ENCODE measurements at regions not wholly inside any gene's neighbourhood (a gene's known extent, or its start where the extent isn't known, plus 50 kb on each side); places are given as distances from the start of the nearest gene placed in this dataset.

DNA sequence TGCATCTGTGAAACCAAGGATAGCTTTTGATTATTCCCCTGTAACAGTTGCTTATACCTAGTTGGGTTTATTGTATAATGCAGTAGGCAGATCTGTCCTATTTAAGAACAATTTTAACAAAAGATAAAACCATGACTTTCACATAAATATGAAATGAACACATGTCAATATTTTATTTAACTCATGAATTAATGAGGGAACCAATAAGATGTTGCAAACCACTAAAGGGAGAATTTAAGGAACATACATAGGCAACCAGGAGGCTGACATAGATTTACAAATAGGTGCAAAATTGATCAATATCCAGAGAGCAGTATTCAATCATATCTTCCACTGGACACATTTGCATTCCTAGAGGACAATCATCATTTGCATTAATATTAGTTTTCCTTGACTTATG is 280.0 kb upstream of the BRINP1 start:
- DNase-seq (no peak), ATAC-seq (no peak)
- peaks cover 0 to 9% of the 10 kb centered on the region in 2 donors for H3K9me3 Mint-ChIP-seq
- H3K4me1 ChIP-seq (ENCODE audit: control insufficient read depth, insufficient read depth, low read length), result no peaks in the 10 kb centered on the region
- intact Hi-C loops (cut with micrococcal nuclease), result no loop called here
- H3K27ac Mint-ChIP-seq, result no peak overlapping the region
- H3K27me3 Mint-ChIP-seq (ENCODE audit: low read depth in 2 of 2), result no peaks in the 10 kb centered on the region
- TF ChIP-seq, protein P1, sequence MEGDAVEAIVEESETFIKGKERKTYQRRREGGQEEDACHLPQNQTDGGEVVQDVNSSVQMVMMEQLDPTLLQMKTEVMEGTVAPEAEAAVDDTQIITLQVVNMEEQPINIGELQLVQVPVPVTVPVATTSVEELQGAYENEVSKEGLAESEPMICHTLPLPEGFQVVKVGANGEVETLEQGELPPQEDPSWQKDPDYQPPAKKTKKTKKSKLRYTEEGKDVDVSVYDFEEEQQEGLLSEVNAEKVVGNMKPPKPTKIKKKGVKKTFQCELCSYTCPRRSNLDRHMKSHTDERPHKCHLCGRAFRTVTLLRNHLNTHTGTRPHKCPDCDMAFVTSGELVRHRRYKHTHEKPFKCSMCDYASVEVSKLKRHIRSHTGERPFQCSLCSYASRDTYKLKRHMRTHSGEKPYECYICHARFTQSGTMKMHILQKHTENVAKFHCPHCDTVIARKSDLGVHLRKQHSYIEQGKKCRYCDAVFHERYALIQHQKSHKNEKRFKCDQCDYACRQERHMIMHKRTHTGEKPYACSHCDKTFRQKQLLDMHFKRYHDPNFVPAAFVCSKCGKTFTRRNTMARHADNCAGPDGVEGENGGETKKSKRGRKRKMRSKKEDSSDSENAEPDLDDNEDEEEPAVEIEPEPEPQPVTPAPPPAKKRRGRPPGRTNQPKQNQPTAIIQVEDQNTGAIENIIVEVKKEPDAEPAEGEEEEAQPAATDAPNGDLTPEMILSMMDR (IDR thresholded peaks at IDR 0.05), result no peak
- H3K36me3 ChIP-seq (ENCODE audit: control insufficient read depth, insufficient read depth, low read length), result no peaks in the 10 kb centered on the region
- H3K36me3 Mint-ChIP-seq, result no peaks in the 10 kb centered on the region
- no peaks in the 10 kb centered on the region for H3K27me3 ChIP-seq (ENCODE audit: control insufficient read depth, insufficient read depth, low read length)
- no peaks in the 10 kb centered on the region for H3K4me1 Mint-ChIP-seq
- no peak overlapping the region for H3K4me3 ChIP-seq (ENCODE audit: low read length)
- H3K27ac ChIP-seq (ENCODE audit: low read length), result no peak overlapping the region
- no peaks in the 10 kb centered on the region for H3K9me3 ChIP-seq (ENCODE audit: control insufficient read depth, insufficient read depth, low read length)
- H3K4me3 Mint-ChIP-seq, result no peak overlapping the region

DNA sequence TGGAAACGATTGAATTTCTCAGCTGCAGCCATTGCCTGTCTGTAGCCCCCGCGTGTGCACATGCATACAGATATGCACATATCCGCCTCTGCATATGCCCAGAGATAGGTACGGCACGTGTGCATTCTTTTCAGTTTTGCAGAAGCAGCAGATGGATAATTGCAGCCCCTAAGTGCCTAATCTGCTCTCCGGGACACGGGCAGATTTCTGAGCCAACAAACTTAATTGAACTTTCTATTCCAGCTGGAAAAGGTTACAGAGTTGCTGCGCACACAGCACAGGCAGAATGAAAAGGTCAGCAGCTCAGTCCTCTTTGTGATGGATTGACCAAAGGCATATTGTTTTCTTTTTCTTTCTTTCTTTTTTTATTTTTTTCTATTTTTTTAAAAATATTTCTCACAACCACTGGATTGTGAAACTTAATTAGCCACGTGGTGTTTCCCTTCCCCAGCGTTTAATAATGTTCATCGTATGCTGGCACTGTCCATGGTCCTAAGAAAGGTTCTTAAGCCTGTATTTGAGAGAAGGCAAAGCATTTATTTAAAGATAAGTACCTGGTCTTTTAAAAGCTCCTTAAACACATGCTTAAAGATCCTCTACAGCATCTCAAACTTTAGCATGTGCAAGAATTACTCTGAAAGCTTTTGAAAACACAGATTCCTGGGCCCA is 270.2 kb upstream of the BRINP1 start:
- ATAC-seq (no peak), DNase-seq (no peak)
- intact Hi-C loops (cut with micrococcal nuclease), result no loop called here
- peaks cover 3 to 11% of the 10 kb centered on the region in 2 donors for H3K9me3 Mint-ChIP-seq
- TF ChIP-seq, protein P1 (IDR thresholded peaks at IDR 0.05), result no peak
- H3K27me3 Mint-ChIP-seq (ENCODE audit: low read depth in 2 of 2), result no peaks in the 10 kb centered on the region
- Histone ChIP-seq H3K9me3 (ENCODE audit: control insufficient read depth, insufficient read depth, low read length) (no peaks in the 10 kb centered on the region), H3K36me3 (ENCODE audit: control insufficient read depth, insufficient read depth, low read length) (no peaks in the 10 kb centered on the region), H3K4me3 (ENCODE audit: low read length) (no peak overlapping the region), H3K27ac (ENCODE audit: low read length) (no peak overlapping the region), H3K4me1 (ENCODE audit: control insufficient read depth, insufficient read depth, low read length) (no peaks in the 10 kb centered on the region), H3K27me3 (ENCODE audit: control insufficient read depth, insufficient read depth, low read length) (no peaks in the 10 kb centered on the region)
- 70% methylated on average over 12 of the region's 12 CpGs for WGBS (ENCODE audit: insufficient coverage)
- no peak overlapping the region for H3K27ac Mint-ChIP-seq
- H3K4me1 Mint-ChIP-seq, result no peaks in the 10 kb centered on the region
- H3K4me3 Mint-ChIP-seq, result no peak overlapping the region
- H3K36me3 Mint-ChIP-seq, result no peaks in the 10 kb centered on the region

DNA sequence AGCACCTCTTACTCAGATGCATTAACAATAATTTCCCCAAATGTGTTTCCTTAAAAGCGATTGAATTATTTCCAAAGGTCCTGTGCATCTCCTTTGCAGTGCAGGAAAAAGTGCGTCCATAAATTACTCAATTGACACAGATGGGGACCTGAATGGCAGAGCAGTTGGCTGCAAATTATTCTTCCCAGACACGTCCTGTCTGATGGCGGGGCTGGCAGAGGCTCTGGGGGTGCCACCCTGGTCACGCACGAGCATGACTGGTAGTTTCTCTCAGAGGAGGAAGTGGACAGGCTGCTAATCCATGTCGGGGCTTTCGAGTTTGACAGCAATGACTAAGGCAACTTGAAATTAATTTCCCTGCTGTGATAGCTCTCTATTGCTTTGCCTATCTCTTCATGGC is 264.8 kb upstream of the BRINP1 start:
- no peaks in the 10 kb centered on the region for H3K36me3 ChIP-seq (ENCODE audit: control insufficient read depth, insufficient read depth, low read length)
- H3K27me3 ChIP-seq (ENCODE audit: control insufficient read depth, insufficient read depth, low read length), result no peaks in the 10 kb centered on the region
- no peaks in the 10 kb centered on the region for H3K4me1 Mint-ChIP-seq
- no peak overlapping the region for H3K27ac ChIP-seq (ENCODE audit: low read length)
- no peaks in the 10 kb centered on the region for H3K27me3 Mint-ChIP-seq (ENCODE audit: low read depth in 2 of 2)
- TF ChIP-seq, protein P1 (IDR thresholded peaks at IDR 0.05), result no peak
- H3K36me3 Mint-ChIP-seq, result no peaks in the 10 kb centered on the region
- no peaks in the 10 kb centered on the region for H3K9me3 ChIP-seq (ENCODE audit: control insufficient read depth, insufficient read depth, low read length)
- H3K4me1 ChIP-seq (ENCODE audit: control insufficient read depth, insufficient read depth, low read length), result no peaks in the 10 kb centered on the region
- peaks cover 7 to 12% of the 10 kb centered on the region in 2 donors for H3K9me3 Mint-ChIP-seq
- H3K4me3 ChIP-seq (ENCODE audit: low read length), result no peak overlapping the region
- ATAC-seq, result no peak
- H3K27ac Mint-ChIP-seq, result no peak overlapping the region
- intact Hi-C loops (cut with micrococcal nuclease), result no loop called here
- 62% methylated on average over 8 of the region's 8 CpGs for WGBS (ENCODE audit: insufficient coverage)
- no peak overlapping the region for H3K4me3 Mint-ChIP-seq
- DNase-seq, result no peak

DNA sequence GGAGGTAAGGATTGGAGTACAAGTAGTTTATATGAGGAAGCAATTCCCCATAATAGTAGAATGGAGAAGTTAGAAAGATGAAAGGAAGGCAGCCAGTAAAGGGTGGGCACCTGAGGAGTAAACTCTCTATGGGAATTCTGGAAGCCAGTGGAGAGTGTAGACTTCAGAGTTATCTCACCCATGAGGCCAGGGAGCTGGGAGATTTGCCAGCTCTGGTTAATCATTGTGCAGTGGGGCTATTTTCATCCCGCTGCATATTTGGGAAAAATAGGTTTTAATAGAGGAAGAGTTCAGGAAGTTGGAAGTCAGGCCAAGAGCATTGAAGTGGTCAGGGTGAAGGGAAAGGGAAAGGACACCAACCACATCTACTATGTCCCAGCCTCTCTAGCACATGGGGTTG is 242.3 kb upstream of the BRINP1 start:
- TF ChIP-seq, protein P1 (IDR thresholded peaks at IDR 0.05), result no peak
- H3K4me1 Mint-ChIP-seq, result no peaks in the 10 kb centered on the region
- DNase-seq (no peak), ATAC-seq (no peak)
- H3K36me3 Mint-ChIP-seq, result no peaks in the 10 kb centered on the region
- H3K9me3 ChIP-seq (ENCODE audit: control insufficient read depth, insufficient read depth, low read length), result no peaks in the 10 kb centered on the region
- intact Hi-C loops (cut with micrococcal nuclease), result no loop called here
- no peak overlapping the region for H3K27ac Mint-ChIP-seq
- H3K4me1 ChIP-seq (ENCODE audit: control insufficient read depth, insufficient read depth, low read length), result no peaks in the 10 kb centered on the region
- H3K27ac ChIP-seq (ENCODE audit: low read length), result no peak overlapping the region
- no peaks in the 10 kb centered on the region for H3K27me3 ChIP-seq (ENCODE audit: control insufficient read depth, insufficient read depth, low read length)
- no peak overlapping the region for H3K4me3 Mint-ChIP-seq
- WGBS (ENCODE audit: insufficient coverage), result no CpG with 5 or more reads among the region's 1 CpG
- H3K4me3 ChIP-seq (ENCODE audit: low read length), result no peak overlapping the region
- no peaks in the 10 kb centered on the region for H3K36me3 ChIP-seq (ENCODE audit: control insufficient read depth, insufficient read depth, low read length)
- H3K9me3 Mint-ChIP-seq, result peaks cover 7 to 8% of the 10 kb centered on the region in 2 donors
- H3K27me3 Mint-ChIP-seq (ENCODE audit: low read depth in 2 of 2), result no peaks in the 10 kb centered on the region
